NCI-H128 (cell line): ENCODE measurements at regions not wholly inside any gene's neighbourhood (a gene's known extent, or its start where the extent isn't known, plus 50 kb on each side); places are given as distances from the start of the nearest gene placed in this dataset.

Source experiments
- DNase-seq: peaks from one replicate; lab custom pipeline; 2025; ENCODE audit not compliant: unreplicated experiment; lab: John Stamatoyannopoulos, UW

DNA sequence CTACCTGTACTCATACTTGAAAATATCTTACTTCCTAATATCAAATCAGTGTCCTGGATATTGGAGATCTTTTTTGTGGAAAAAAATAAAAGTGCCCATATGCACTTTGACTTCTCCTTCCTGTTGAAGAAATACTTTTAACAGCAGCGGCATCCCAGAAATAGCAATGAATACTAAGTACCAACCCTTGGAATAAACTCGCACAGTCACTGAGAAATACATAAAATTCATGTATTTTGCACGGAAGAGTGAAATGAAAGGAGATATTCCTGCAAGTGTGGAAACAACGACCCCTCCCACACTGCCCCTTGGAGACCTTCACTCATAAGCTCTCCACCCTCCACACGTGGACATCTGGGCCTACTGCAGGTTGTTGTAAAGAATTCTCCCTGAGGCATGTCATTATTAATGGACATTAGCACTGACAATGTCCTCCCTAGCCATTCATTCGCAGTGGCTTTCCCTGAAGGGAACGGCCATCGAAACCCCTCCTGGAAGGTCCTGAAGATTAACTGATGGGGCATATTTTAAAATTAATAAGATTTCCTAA lies 407.6 kb upstream of the PFKP start:
- no peak for DNase-seq

DNA sequence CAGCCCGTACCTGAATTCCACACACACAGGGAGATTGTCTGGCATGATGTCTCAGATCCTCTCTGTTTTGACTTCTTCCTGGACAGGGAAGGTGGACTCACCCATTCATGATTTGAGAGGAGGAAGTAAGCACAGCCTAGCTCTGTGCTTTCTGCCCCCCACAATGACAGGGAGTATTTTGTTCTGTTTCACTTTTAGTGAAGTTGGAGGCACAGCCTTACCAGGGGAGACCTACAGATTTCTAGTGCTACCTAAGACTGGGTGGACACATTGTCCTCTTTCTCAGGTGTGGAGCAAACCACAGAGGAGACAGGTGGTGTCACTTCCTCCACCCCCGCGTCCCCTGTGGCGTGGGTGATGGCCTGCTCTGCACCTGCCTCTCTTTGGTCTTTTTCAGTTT lies 408.6 kb upstream of the PFKP start:
- no peak for DNase-seq

DNA sequence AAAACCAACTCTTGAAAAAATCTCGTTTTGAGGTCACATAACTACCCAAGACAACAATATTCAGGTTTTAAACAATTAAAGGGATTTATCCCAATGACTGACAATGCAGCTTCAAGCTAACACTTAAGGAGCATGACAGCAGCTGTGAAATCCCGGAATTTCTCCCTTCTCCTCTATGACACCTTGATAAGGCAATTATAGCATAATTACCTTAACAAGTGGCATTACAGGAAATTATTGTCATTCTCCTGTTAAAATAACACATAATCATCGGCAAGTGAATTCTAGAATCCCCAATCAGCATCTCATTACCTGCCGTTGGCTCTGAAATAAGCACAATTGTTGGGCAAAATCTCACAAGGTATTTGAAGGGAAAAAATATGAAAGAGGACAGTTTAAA lies 417.0 kb upstream of the PFKP start:
- DNase-seq, result no peak

DNA sequence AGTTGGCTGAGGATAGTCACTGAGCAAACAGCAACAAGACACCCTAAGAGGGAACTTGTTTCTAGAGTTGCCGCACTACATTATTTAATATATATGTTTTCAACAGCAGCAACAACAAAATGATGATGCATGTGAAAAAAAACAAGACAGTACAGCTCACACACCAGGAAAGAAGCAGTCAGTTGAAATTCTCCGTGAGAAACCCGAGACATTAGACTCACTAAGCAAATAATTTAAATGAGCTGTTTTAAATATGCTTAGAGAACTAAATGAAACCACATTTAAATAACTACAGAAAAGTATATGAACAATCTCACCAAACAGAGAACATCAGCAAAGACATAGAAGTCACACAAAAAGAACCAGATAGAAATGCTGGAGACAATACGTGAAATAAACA lies 426.3 kb upstream of the PFKP start:
- no peak for DNase-seq

DNA sequence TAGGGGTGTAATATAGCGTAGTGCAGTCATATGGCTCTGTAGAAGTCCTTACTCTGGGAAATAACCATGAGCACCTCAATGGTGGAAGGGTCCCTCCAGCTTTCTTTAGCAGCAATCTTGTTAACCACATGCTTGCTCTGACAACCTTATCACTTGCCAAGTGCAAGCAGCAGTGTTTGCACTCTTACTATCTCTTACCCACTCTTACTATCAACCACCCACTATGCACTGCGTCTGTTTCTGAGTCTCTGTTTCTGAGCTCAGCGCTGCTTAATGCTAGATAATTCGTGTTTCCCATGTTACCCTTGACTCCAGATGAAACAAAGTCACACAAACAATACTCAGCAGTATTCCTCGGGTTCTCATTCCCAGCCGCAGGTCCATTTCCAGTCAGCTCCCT lies 433.7 kb upstream of the PFKP start:
- no peak for DNase-seq

DNA sequence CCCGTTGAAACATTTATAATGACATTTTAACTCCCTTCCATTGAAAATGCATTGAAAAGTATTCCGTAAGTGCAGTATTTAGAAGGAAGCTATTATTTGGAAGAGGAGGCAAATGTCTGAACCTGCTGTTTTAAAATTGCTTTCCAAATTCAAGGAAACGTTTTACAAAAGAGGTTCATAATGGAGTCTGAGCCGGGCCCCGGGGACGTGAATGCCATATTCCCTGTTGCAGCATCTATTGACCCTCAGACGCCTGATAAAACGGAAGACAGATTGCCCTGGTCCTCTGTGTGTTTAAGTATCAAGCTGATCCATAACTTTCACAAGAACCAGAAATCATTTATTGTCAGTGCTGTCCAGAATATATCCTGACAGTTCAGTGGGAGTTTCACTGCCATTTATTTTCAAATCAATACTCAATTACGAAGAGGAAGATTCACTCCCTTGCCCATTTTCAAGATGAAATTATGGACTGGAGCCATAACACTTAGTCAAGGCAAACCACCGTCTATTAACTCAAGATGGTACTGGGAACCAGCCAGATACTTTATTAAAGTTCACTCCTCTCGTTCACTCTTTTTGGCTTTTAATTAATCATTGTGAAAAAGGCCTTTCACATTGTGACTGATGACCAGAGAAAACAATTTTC lies 435.7 kb upstream of the PFKP start:
- no peak for DNase-seq

DNA sequence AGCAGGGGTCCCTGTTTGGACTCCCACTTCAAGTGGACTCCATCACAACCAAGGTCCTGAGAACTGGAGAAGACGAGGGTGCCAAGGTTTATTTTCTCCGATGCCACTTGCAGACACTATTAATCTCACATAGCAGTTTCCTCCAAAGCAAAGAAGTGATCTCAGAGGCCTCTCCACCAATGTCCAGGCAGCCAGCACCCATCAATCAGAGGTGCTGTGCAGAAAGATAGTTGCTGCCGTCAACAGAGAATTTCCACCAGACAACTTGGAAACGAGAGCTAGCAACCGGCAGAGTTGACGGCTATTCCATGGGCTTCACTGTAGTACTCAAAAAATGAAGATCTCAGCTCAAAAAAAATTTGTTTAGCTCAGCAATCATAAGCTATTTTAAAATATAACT lies 438.6 kb upstream of the PFKP start:
- DNase-seq, result no peak

DNA sequence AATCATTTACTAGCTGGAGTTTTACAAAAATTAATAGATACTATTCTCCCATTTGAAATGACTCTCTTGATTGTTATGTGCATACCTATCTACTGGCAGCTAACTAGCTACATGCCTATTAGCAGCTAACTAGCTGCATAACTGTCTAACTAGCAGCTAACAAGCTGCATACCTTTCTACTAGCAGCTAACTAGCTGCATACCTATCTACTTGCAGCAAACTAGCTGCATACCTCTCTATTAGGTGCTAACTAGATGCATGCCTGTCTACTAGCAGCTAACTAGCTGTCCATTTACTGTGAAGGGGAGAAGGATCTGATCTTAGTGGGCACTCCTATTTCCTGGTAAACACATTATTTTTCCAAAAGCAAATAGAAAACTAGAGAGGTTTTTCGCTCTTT lies 439.4 kb upstream of the PFKP start:
- DNase-seq, result no peak

DNA sequence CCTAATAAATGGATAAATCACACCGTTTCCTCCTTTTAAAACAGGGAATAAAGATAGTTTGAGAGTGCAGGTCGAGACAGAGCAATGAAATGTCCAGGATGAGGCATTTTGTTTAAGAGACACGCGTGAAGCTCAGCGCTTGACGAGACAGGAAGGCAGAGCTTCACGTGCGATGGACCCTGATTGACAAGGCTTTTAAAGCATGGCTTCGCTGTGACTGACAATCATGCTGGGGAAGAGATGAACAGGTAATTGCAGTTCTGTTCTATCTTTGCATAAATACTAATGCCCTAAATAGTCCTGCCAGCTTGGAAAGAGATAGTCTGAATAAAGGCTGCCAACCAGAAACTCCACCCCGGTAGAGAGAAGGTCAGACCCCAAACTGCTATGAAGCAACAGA lies 442.3 kb upstream of the PFKP start:
- no peak for DNase-seq

DNA sequence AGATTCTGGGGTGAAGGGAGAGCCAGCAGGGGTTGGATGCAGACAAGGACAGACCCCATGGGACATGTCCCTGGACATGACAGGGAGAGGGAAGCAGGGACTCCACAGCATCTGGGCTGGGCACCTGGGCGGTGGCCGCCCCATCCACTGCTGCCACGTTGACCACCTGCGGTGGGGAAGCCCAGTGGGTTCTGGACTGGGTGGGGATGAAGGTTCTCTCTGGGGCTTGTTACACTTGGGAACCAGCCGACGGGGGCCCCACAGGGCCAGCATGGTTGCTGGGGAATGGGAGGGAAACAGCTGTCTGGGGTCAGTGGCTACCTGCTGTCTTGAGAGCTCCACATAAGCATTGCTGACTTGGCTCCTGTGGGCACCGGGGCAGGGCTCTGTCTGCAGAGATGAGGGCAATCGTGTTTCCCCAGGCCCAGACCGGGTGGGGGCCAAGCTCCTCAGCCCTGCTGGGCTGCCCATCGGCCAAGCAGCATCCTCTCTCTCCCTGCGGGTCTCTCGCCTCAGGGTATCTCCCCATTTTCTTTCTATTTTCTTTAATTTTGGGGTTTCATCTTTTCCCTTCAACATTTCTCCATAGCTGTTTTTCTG lies 443.6 kb upstream of the PFKP start:
- DNase-seq, result no peak

DNA sequence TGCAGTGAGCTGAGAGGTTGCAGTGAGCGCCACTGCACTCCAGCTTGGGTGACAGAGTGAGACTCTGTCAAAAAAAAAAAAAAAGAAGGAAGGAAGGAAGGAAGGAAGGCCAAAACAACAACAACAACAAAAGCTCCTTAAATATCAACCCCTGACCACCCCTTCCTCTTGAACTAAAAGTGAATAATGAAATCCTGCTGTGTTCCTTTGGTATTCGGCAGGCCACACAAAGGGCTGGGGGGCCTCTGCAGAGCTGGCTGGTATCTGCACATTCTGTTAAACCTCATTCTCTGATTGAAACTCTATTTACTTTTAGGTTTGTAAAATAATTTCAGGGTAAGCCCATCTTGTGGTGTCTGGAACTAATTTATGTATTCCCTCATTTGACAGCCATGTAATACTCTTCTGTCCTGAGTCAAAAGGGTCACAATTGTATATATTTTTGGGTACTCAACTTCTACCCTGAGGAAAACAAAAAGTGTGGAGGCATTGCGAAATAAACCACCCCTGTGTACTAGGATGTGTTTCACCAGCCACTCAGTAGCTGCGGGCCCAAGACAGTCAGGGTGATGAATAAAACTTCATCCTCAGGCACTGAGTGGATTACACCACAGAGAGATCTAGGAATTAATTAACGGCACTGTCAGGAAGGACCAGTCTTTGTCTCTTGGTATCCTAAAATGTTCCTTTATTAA lies 446.4 kb upstream of the PFKP start:
- no peak for DNase-seq

DNA sequence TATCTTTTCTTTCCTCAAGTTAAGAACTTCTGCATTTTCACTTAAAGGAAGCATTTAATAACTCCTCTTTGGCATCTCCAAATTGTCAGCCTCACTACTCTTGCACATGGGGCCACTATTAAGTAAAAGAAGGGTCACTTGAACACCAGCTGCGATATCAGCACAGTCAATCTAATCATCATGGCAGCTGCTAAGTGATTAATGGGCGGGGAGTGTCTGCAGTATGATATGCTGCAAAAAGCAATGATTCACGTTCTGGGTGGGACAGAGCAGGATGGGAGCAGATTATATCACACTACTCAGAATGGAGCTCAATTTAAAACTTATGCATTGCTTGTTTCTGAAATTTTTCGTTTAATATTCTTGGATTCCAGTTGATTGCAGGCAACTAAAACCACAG lies 447.4 kb upstream of the PFKP start:
- no peak for DNase-seq

DNA sequence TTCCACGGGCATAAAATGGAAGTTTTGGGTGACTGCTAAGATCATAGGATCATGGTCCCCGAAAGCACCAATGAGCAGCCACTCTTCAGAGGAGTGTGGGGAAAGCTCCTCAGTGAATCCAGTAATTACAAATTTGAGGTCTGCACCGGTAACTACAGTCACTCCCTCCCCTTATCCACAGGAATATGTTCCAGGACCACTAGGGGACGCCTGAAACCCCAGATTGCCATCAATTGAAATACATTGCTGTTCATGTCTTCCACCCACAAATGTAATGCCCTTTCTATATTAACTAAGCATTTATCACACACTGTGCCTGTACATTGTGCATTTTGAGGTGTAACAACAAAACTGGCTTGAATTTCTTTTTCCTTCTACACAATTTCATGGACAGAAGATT lies 447.9 kb upstream of the PFKP start:
- no peak for DNase-seq

DNA sequence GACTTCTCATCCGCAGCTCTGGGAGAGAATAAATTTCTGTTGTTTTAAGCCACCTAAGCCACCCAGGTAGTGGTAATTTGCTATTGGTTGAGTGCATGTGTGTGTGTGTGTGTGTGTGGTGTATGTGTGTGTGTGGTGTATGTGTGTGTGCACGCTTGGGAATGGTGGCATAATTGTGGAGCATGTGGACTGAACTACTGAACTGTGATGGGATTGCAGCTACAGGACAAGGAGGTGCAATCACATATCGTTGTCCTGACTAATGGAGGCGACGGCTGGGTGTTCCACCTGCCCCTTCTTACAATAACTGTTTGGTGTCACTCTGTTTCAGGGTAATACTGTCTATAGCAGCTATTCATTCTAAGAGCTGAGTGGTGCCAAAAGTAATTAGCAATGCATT lies 448.7 kb upstream of the PFKP start:
- DNase-seq, result no peak

DNA sequence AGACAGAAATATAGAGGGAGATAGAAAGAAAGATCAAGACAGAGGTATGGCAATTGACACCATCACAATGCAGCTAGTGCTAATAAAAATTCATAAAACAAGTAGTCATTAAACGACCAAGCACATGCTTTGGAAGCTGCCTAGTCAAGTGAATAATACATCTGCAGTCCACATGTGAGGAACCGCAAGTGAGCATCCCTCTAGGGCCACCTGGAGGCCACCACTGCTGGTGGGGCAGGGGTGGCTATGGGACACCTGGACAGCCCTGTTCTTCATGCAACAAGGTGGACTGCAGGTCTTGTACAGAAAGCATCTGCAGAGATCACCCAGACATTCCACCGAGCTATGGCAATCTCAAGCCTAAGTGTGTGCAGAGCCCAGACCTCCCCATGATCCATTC lies 451.1 kb upstream of the PFKP start:
- DNase-seq, result no peak

DNA sequence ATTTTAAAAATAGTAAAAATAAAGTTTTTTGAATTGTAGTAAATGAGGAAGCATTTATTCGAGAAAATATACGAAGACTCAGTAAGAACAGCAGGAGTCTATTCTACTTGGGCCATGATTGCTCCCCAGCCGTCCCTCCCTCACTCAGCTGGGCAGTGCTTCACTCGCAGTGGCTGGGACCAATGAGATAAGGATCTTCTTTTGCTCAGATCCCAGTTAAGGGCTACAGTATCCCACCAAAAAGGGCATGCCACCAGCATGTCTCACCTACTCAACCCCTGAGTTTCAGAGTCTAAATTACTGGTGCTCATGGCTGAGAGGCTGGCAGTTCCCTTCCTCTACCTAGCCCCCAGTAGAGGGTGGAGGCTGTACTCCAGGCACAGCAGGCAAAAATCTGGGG lies 455.7 kb upstream of the PFKP start:
- DNase-seq, result no peak

DNA sequence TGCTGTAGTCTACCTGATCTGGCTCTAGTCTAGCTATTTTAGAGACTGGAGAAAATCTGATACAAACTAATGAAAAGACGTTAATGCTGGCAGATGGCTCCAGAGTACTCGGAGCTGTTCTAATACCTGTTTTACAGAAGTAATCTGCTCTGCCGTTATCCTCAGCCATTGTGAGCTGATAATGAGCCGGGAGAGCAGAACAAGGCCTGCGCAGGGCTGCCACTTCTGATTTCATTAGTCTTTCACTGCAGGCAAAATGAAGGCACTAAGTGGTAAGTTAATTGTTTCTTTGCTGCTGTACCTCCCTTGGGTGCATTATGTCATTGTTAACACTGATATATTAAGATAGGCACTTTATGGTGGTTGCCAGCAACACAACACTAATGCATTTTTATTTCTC lies 456.4 kb upstream of the PFKP start:
- DNase-seq, result peak; percentile 59

DNA sequence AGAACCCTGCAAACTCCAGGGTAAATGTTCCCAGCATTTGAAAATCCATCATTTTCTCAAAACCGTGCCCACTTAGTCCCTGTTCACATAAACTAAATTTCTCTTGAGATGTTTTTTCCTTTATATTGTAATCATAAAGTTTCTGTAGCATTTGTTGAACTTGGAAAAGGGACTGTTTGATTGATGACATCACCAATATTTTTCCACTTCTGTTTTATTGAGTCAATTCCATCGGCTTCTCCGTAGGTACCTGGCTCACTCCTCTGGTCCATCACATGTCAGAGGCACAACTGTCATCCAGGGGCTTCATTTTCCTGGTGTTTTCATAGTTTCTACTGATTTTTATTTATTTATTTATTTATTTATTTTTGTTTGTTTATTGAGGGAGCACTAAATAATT lies 462.5 kb upstream of the PFKP start:
- no peak for DNase-seq

DNA sequence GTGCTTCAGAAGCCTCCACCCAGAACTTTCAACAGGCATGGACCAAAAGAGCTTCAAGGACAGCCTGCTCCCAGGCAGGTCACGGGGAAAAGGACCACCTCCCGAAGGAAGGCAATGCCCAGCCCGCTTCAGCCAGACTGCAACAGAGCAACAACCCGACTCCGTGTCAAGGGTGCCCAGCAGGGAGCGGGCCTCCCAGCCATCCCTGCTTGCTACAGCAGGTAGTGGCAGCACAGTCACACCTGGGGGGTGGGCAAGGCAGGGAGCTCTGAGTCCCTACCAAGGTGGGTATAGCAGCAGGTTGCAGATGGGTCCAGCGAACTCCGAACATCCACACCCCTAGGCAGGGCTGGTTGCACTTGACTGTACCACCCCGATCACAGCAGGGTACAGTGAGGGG lies 467.8 kb upstream of the PFKP start:
- no peak for DNase-seq

DNA sequence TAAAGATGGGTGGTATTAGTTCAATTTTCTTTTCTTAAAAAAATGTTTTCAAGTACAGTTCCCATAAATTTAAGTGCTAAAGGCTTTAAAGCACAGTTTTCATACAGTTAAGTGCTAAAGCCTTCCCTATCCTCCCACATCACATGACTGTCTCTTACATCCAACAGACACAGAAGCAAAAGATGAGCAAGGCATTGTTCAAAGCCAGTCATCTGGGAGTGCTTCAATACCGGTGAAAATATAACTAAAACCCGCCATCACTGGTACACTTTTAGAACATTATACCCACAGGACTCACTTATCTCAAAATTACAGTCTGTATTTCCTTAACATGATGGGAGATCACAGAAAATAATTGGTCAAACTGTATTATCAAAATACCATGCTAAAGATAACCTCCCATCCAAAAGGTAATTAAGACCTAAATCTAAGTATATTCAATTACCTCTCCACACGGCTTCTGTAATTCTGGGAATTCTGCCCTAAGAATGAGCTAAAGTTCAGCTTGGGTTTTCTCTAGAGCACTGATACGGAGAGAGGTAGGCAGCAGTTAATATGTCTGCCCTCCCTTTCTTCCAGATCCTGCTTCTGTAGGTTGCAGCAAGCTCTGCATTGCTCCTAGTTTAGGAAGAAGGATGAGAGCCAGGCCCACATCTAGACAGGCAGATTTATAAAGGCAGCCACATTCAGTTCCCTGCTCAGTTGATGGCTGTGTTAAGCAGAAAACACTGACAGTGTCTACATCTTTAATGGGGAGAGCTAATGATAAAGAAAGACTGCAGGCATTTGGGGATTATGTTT lies 474.8 kb upstream of the PFKP start:
- DNase-seq, result no peak

DNA sequence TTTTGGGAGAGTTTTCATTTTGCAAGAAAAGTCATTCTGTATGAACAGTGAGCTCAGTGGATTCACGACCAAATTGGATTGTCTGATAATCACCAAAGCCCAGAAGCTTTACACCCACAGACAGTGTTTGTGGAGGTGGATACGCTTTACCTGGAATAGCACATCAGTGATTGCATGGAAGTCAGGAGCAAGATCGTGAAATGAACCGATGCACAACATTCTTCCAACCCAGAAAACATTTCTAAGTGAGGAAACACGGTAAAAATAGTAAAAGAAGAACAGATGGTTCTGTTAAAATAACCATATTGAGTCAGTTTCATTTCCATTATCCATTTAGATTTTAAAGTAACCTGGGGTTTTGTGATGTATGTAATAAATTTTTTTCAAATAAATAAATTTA lies 478.2 kb upstream of the PFKP start:
- DNase-seq, result no peak

DNA sequence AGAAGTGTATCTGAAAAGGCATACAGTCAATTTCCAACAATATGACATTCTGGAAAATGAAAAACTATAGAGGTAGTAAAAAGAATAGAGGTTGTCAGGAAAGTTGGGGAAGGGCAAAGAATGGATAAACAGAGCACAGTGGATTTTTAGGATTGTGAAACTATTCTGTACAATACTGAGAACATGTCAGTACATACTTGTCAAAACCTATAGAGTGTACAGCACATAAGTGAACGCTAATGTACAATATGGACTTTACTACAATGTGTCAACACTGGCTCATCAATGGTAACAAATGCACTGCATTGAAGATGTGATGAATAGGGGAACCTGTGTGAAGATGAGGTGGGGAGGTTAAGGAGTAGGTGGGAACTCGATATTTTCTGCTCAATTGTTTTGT lies 483.0 kb upstream of the PFKP start:
- DNase-seq, result no peak
